ENCODE measurements at regions not wholly inside any gene's neighbourhood (a gene's known extent, or its start where the extent isn't known, plus 50 kb on each side); places are given as distances from the start of the nearest gene placed in this dataset.

DNA sequence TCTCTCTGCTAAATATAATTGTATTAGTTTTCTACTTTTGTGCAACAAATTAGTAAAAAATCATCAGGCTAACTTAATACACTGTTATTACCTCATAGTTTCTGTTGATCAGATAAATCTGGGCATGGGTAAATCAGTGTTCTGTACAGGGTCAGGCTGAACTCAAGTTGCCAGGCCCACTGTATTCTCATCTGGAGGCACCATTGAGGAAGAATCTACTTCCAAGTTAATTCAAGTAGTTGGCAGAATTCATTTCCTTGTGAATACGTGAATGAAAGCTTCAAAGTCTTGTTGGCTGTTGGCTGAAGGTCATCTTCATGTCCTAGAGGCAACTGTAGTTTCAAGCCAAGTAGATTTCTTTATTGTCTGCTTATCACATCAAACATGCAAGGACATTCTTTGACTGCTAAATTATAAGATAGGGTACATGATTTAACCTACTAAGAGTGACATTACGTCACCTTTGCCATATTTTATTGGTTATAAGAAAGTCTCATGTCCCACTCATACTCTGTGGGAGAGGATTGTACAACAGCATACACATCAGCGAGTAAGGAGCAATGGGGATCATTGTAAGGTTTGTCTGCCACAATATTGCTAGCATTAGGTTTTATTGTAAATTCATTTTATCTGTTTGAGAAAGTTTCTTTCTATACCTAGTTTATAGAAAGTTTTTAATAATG lies 1219.0 kb downstream of the ARAP2 start:
- Mint-ChIP-seq H3K36me3 (ENCODE audit: low read depth) (no peaks in the 10 kb centered on the region), H3K9me3 (peaks cover 12% of the 10 kb centered on the region), H3K27me3 (no peaks in the 10 kb centered on the region), H3K4me3 (no peak overlapping the region), H3K4me1 (no peaks in the 10 kb centered on the region), H3K27ac (no peak overlapping the region)
- CTCF ChIA-PET: no interaction called here
- ATAC-seq (ENCODE audit: low read depth) (no peak), DNase-seq (no peak)
- intact Hi-C loops (cut with micrococcal nuclease): no loop called here
- POLR2A ChIA-PET: no interaction called here
- TF ChIP-seq, protein P1, sequence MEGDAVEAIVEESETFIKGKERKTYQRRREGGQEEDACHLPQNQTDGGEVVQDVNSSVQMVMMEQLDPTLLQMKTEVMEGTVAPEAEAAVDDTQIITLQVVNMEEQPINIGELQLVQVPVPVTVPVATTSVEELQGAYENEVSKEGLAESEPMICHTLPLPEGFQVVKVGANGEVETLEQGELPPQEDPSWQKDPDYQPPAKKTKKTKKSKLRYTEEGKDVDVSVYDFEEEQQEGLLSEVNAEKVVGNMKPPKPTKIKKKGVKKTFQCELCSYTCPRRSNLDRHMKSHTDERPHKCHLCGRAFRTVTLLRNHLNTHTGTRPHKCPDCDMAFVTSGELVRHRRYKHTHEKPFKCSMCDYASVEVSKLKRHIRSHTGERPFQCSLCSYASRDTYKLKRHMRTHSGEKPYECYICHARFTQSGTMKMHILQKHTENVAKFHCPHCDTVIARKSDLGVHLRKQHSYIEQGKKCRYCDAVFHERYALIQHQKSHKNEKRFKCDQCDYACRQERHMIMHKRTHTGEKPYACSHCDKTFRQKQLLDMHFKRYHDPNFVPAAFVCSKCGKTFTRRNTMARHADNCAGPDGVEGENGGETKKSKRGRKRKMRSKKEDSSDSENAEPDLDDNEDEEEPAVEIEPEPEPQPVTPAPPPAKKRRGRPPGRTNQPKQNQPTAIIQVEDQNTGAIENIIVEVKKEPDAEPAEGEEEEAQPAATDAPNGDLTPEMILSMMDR (IDR thresholded peaks at IDR 0.05): no peak

DNA sequence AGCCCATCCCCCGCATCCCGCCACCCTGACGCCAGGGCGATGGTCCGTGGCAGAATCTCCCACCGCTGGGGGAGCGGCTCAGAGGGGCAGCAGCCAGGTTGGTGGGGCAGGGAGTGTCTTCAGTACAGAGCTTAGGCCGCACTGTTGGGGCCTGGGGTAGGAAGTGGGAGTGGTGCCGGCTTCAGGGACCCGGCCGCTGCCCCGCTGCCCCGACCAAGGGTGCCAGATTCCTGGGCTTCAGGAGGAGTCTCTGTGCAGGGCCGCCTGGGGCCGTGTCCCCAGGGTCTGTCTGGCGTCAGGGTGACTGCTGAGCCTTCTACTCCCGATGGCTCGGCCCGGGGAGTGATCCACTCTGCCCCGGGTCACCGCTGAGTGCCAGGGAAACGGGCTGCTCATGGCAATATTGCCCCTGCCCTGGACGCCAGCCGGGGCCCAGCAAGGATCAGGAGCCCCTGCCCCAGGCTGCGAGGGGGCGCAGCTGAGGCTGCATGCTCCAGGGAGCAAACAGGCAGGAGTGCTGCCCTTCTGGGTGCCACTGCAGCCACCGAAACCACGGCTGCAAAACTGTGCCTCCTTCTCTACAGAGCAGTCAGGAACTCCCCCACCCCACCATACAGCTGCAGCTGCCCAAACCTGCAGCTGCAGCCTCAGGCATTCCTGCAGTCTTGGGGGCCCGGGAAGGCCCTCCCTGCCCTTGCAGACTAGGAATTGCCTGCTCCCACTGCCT lies 1206.1 kb downstream of the ARAP2 start:
- CTCF ChIA-PET: no interaction called here
- no peak for ATAC-seq (ENCODE audit: low read depth)
- TF ChIP-seq, protein P1 (IDR thresholded peaks at IDR 0.05): no peak
- DNase-seq: no peak
- Mint-ChIP-seq H3K36me3 (ENCODE audit: low read depth) (no peaks in the 10 kb centered on the region), H3K4me3 (no peak overlapping the region), H3K4me1 (no peaks in the 10 kb centered on the region), H3K27ac (no peak overlapping the region), H3K27me3 (no peaks in the 10 kb centered on the region), H3K9me3 (peaks cover 6% of the 10 kb centered on the region)
- POLR2A ChIA-PET: no interaction called here
- intact Hi-C loops (cut with micrococcal nuclease): no loop called here

DNA sequence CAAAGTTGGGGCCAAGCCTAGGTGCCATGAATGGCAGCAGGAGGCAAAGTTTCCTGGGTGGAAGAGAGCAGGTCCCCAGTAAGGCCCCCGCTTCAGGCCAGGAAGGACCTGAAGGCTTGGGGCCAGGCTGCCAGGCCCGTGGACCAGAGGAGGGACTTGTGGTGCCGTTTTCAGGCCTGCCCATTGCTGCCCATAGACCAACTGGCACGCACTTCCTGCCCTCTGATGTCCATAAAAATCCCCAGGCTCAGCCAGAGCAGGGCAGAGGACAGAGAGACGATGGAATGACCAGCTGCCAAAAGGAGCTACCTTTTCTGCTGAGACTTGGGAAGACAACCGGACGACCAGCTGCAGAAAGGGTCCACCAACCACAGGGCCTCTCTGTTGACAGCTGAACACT lies 1205.5 kb downstream of the ARAP2 start:
- H3K27me3 Mint-ChIP-seq: no peaks in the 10 kb centered on the region
- TF ChIP-seq, protein P1 (IDR thresholded peaks at IDR 0.05): no peak
- ATAC-seq (ENCODE audit: low read depth) (no peak), DNase-seq (no peak)
- H3K36me3 Mint-ChIP-seq (ENCODE audit: low read depth): no peaks in the 10 kb centered on the region
- intact Hi-C loops (cut with micrococcal nuclease): no loop called here
- H3K9me3 Mint-ChIP-seq: peaks cover 5% of the 10 kb centered on the region
- H3K27ac Mint-ChIP-seq: no peak overlapping the region
- H3K4me3 Mint-ChIP-seq: no peak overlapping the region
- no peaks in the 10 kb centered on the region for H3K4me1 Mint-ChIP-seq
- ChIA-PET CTCF (no interaction called here), POLR2A (no interaction called here)

DNA sequence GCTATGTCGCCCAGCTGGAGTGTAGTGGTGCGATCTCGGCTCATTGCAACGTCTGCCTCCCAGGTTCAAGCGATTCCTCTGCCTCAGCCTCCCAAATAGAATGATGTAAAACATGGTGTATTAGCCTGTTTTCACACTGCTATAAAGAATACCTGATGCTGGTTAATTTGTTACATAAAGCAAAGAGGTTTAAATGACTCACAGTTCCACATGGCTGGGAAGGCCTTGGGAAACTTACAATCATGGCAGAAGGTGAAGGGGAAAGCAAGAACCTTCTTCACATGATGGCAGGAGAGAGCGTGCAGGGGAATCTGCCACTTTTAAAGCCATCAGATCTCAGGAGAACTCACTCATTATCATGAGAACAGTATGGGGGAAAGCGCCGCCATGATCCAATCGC lies 1191.8 kb downstream of the ARAP2 start:
- POLR2A ChIA-PET: no interaction called here
- Mint-ChIP-seq H3K27me3 (no peaks in the 10 kb centered on the region), H3K9me3 (peaks cover 4% of the 10 kb centered on the region), H3K4me1 (no peaks in the 10 kb centered on the region), H3K27ac (no peak overlapping the region), H3K4me3 (no peak overlapping the region), H3K36me3 (ENCODE audit: low read depth) (no peaks in the 10 kb centered on the region)
- intact Hi-C loops (cut with micrococcal nuclease): no loop called here
- no peak for ATAC-seq (ENCODE audit: low read depth)
- CTCF ChIA-PET: no interaction called here
- TF ChIP-seq, protein P1 (IDR thresholded peaks at IDR 0.05): no peak
- DNase-seq: no peak

DNA sequence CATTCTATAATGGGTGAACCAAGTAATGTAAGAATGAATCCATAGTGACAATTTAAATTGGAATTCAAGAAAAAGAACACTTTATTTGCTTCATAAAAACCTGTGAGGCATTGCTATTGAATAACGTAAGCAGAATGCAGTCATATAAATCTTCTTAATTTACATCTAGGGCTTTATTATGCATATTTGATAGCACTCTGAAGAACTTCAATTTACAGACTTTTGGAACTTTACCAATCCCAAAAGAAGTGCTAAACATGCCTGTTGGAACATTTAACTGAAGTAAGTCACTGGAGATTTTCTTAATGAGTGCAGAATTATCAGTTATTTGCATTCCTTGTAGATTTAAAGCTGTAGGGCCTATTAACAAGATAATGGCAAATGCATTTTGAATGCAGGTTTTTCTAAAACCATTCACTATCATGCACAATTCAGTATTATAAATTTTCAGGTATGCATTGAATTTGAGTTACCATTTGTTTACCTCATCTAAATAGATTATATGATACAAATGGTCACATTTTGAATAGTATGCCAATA lies 1181.2 kb downstream of the ARAP2 start:
- TF ChIP-seq, protein P1 (IDR thresholded peaks at IDR 0.05): no peak
- H3K27ac Mint-ChIP-seq: no peak overlapping the region
- POLR2A ChIA-PET: no interaction called here
- no peak overlapping the region for H3K4me3 Mint-ChIP-seq
- no peaks in the 10 kb centered on the region for H3K9me3 Mint-ChIP-seq
- ATAC-seq (ENCODE audit: low read depth): no peak
- H3K27me3 Mint-ChIP-seq: no peaks in the 10 kb centered on the region
- H3K36me3 Mint-ChIP-seq (ENCODE audit: low read depth): no peaks in the 10 kb centered on the region
- intact Hi-C loops (cut with micrococcal nuclease): no loop called here
- CTCF ChIA-PET: no interaction called here
- DNase-seq: no peak
- H3K4me1 Mint-ChIP-seq: no peaks in the 10 kb centered on the region

Measured in activated B cell treated with CpG ODN at 0.5 μM for 24 hours (primary cell).